ENCODE measurements at regions not wholly inside any gene's neighbourhood (a gene's known extent, or its start where the extent isn't known, plus 50 kb on each side); places are given as distances from the start of the nearest gene placed in this dataset.

- no peak for DNase-seq (ENCODE audit: low read depth in 1 of 2, low spot score in 1 of 2)
- Histone ChIP-seq H3K27me3 (ENCODE audit: insufficient read depth, poor library complexity, severe bottlenecking) (no peaks in the 10 kb centered on the region), H3K4me3 (replicated peaks; ENCODE audit: insufficient read depth, low read length) (no peak overlapping the region), H3K27ac (replicated peaks) (no peak overlapping the region)
- TF ChIP-seq CTCF (IDR thresholded peaks at IDR 0.05; ENCODE audit: insufficient read depth, low read length) = no peak
- TF ChIP-seq REST (IDR thresholded peaks at IDR 0.05; ENCODE audit: insufficient replicate concordance, low read depth) = no peak
- TF ChIP-seq GABPA (IDR thresholded peaks at IDR 0.05; ENCODE audit: low read depth) = no peak
- no peak for TF ChIP-seq SPI1 (IDR thresholded peaks at IDR 0.05; ENCODE audit: borderline replicate concordance, low read depth)
- no peak for TF ChIP-seq POLR2AphosphoS5 (IDR thresholded peaks at IDR 0.05; ENCODE audit: low read depth)
Observed at GRCh38 chr2:67213677-67214402, 183.3 kb upstream of the ETAA1 start.

GRCh38 chr2:67214585-67215185 is 182.4 kb upstream of the ETAA1 start:
- no peak for DNase-seq (ENCODE audit: low read depth in 1 of 2, low spot score in 1 of 2)
- Histone ChIP-seq H3K27ac (replicated peaks) (no peak overlapping the region), H3K27me3 (ENCODE audit: insufficient read depth, poor library complexity, severe bottlenecking) (no peaks in the 10 kb centered on the region), H3K4me3 (replicated peaks; ENCODE audit: insufficient read depth, low read length) (no peak overlapping the region)
- TF ChIP-seq POLR2AphosphoS5 (IDR thresholded peaks at IDR 0.05; ENCODE audit: low read depth) (no peak), CTCF (IDR thresholded peaks at IDR 0.05; ENCODE audit: insufficient read depth, low read length) (no peak)

GRCh38 chr2:67215214-67216055 is 181.7 kb upstream of the ETAA1 start:
- no peak for TF ChIP-seq REST (IDR thresholded peaks at IDR 0.05; ENCODE audit: insufficient replicate concordance, low read depth)
- no peak for TF ChIP-seq GABPA (IDR thresholded peaks at IDR 0.05; ENCODE audit: low read depth)
- no peak for TF ChIP-seq SPI1 (IDR thresholded peaks at IDR 0.05; ENCODE audit: borderline replicate concordance, low read depth)
- no peak for TF ChIP-seq POLR2AphosphoS5 (IDR thresholded peaks at IDR 0.05; ENCODE audit: low read depth)
- TF ChIP-seq CTCF (IDR thresholded peaks at IDR 0.05; ENCODE audit: insufficient read depth, low read length) = no peak
- H3K27me3 ChIP-seq (ENCODE audit: insufficient read depth, poor library complexity, severe bottlenecking) = no peaks in the 10 kb centered on the region
- H3K27ac ChIP-seq (replicated peaks) = no peak overlapping the region
- no peak overlapping the region for H3K4me3 ChIP-seq (replicated peaks; ENCODE audit: insufficient read depth, low read length)
- DNase-seq (ENCODE audit: low read depth in 1 of 2, low spot score in 1 of 2) = peak in 1 of 2 experiments; percentile 5
